ENCODE measurements at regions not wholly inside any gene's neighbourhood (a gene's known extent, or its start where the extent isn't known, plus 50 kb on each side); places are given as distances from the start of the nearest gene placed in this dataset.

DNA sequence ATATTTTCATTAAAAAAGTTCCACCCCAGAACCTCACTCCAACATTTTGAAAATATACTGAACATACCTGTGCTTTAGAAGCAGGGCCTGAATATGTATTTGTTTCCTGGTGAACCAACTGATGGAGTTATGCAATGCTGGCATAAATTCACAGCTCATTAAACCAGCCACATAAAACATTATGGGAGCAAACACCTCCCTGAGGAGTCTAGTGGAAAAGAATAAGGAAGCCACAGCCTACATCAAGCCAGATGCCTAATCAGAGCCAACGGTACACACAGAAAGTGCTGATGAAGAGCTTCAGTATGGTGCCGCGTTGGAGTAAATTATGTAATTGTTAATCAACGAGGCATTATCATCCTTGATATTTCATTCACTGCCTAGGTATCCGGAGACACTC, 199.5 kb downstream of the AJAP1 start:
- peaks cover 17% of the 10 kb centered on the region for H3K9me3 ChIP-seq (ENCODE audit: insufficient read depth, low read depth, low read length)
- no peaks in the 10 kb centered on the region; the same call in 1 of the 2 replicates for H3K4me1 ChIP-seq (ENCODE audit: insufficient read depth, low read length)
- no peak overlapping the region for H3K9ac ChIP-seq (ENCODE audit: low read depth, low read length)
- no peaks in the 10 kb centered on the region for H3K27me3 ChIP-seq (ENCODE audit: insufficient read depth, low read length)
- H3K4me3 ChIP-seq (ENCODE audit: low read length), result no peak overlapping the region
- no peak overlapping the region for H3K27ac ChIP-seq (ENCODE audit: low read length)
- no peaks in the 10 kb centered on the region for H3K36me3 ChIP-seq (ENCODE audit: insufficient read depth, low read depth, low read length)

DNA sequence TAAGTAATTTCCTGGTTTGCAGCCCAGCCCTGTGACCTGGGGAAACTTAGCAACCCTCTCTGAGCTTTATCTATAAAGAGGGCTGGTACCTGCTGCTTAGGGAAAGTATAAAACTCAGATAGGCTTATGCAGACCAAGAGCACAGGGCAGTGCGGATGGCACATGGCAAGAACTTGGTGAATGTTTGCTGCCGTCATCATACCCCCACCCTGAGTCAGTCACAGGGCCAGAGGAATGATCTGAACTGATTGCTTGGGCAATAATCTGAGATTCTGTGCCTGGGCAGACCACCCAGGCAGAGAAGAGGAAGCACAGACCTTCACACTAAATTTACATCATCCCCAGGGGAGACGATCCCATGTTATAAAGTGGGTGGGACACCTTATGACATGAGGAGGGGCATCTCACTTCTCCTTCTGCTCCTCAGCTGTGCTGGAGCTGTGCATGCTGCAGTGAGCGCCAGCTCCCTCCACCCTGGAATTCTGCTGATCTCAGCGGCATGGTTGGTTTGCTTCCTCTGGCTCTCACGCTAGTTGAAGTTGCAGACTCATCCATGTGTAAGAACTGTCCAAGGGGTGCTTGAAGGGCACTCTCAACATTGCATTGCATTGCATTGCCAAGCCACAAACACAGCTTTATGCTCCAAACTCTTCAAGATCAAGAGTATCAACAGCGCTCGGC, 197.1 kb downstream of the AJAP1 start:
- H3K27me3 ChIP-seq (ENCODE audit: insufficient read depth, low read length), result no peaks in the 10 kb centered on the region
- H3K4me1 ChIP-seq (ENCODE audit: insufficient read depth, low read length), result peaks cover 11% of the 10 kb centered on the region; the same call in 1 of the 2 replicates
- H3K4me3 ChIP-seq (ENCODE audit: low read length), result no peak overlapping the region
- H3K9ac ChIP-seq (ENCODE audit: low read depth, low read length), result no peak overlapping the region
- H3K27ac ChIP-seq (ENCODE audit: low read length), result no peak overlapping the region
- H3K36me3 ChIP-seq (ENCODE audit: insufficient read depth, low read depth, low read length), result no peaks in the 10 kb centered on the region
- peaks cover 13% of the 10 kb centered on the region for H3K9me3 ChIP-seq (ENCODE audit: insufficient read depth, low read depth, low read length)

DNA sequence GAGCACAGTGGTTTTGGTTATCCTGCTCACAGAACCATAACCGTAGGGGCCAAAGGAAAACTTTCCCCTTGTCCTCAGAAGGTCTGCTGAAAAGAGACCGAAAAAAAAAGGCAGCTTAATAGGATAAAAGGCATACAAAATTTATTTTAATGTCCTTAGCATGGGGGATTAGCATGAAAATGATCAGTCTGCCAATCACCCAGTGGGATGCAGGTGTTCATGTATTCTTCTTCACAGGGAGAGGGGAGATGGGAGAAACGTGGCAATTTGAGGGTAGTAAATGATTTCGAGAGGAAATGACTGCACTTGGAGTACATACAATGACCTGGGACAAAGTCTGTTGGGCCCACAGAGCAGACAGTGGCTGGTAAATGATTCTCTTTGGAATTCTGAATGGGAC, 194.0 kb downstream of the AJAP1 start:
- H3K4me3 ChIP-seq (ENCODE audit: low read length), result no peak overlapping the region
- H3K9me3 ChIP-seq (ENCODE audit: insufficient read depth, low read depth, low read length), result peaks cover 13% of the 10 kb centered on the region
- no peaks in the 10 kb centered on the region for H3K27me3 ChIP-seq (ENCODE audit: insufficient read depth, low read length)
- H3K4me1 ChIP-seq (ENCODE audit: insufficient read depth, low read length), result peaks cover 11% of the 10 kb centered on the region; the same call in 1 of the 2 replicates
- H3K27ac ChIP-seq (ENCODE audit: low read length), result no peak overlapping the region
- H3K9ac ChIP-seq (ENCODE audit: low read depth, low read length), result no peak overlapping the region
- H3K36me3 ChIP-seq (ENCODE audit: insufficient read depth, low read depth, low read length), result no peaks in the 10 kb centered on the region

DNA sequence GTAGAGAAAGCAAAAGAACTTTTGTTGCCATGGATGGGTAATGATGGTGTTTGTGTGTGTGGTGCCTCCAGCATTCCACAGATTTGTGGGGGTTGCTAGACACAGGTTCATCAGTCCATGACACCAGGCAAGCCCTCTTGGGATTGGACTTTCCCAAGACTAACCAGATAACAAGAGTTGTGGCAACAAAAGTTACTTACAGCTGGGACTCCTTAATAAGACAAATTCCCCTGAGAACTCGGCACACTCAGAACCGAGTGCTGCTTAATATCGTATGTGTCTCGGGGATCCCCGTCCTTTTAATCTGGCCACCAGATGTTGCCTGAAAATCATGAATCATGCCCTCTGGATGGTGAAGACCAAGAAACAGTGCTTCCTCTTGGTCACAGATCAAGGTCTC, 193.3 kb downstream of the AJAP1 start:
- H3K4me1 ChIP-seq (ENCODE audit: insufficient read depth, low read length), result peaks cover 11% of the 10 kb centered on the region; the same call in 1 of the 2 replicates
- no peaks in the 10 kb centered on the region for H3K27me3 ChIP-seq (ENCODE audit: insufficient read depth, low read length)
- no peak overlapping the region for H3K4me3 ChIP-seq (ENCODE audit: low read length)
- no peak overlapping the region for H3K27ac ChIP-seq (ENCODE audit: low read length)
- peaks cover 13% of the 10 kb centered on the region for H3K9me3 ChIP-seq (ENCODE audit: insufficient read depth, low read depth, low read length)
- H3K9ac ChIP-seq (ENCODE audit: low read depth, low read length), result no peak overlapping the region
- H3K36me3 ChIP-seq (ENCODE audit: insufficient read depth, low read depth, low read length), result no peaks in the 10 kb centered on the region

All from iPS-20b (cell line).